ENCODE measurements at regions not wholly inside any gene's neighbourhood (a gene's known extent, or its start where the extent isn't known, plus 50 kb on each side); places are given as distances from the start of the nearest gene placed in this dataset.
"Not testable (repeated sequence)": the region's sequence is repeated elsewhere in the genome, so short reads cannot be mapped to it uniquely, and the experiment has no call there.

GRCh38 chrX:14984425-14984824 is 111.2 kb downstream of the MOSPD2 start:
- TF ChIP-seq CTCF, POLR2A, POLR2AphosphoS5 (IDR thresholded peaks at IDR 0.05): not testable (repeated sequence)

Measured in breast epithelium (tissue), 3 donors.